ENCODE measurements at regions not wholly inside any gene's neighbourhood (a gene's known extent, or its start where the extent isn't known, plus 50 kb on each side); places are given as distances from the start of the nearest gene placed in this dataset.

- TF ChIP-seq, protein P1, sequence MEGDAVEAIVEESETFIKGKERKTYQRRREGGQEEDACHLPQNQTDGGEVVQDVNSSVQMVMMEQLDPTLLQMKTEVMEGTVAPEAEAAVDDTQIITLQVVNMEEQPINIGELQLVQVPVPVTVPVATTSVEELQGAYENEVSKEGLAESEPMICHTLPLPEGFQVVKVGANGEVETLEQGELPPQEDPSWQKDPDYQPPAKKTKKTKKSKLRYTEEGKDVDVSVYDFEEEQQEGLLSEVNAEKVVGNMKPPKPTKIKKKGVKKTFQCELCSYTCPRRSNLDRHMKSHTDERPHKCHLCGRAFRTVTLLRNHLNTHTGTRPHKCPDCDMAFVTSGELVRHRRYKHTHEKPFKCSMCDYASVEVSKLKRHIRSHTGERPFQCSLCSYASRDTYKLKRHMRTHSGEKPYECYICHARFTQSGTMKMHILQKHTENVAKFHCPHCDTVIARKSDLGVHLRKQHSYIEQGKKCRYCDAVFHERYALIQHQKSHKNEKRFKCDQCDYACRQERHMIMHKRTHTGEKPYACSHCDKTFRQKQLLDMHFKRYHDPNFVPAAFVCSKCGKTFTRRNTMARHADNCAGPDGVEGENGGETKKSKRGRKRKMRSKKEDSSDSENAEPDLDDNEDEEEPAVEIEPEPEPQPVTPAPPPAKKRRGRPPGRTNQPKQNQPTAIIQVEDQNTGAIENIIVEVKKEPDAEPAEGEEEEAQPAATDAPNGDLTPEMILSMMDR (IDR thresholded peaks at IDR 0.05), result no peak
- Histone ChIP-seq H3K27me3 (no peaks in the 10 kb centered on the region), H3K4me1 (no peaks in the 10 kb centered on the region), H3K9me3 (no peaks in the 10 kb centered on the region), H3K9ac (ENCODE audit: low read depth in 2 of 2, low read length in 2 of 2) (no peak overlapping the region), H3K27ac (no peak overlapping the region), H3K4me3 (no peak overlapping the region), H3K36me3 (no peaks in the 10 kb centered on the region)
- no peak for DNase-seq
- intact Hi-C loops (cut with DNase I), result no loop called here
These were observed 1674.2 kb downstream of the PCDH9 start for GRCh38 chr13:65555962-65556361.

GRCh38 chr13:65553096-65553727 is 1676.9 kb downstream of the PCDH9 start:
- Histone ChIP-seq H3K4me3 (no peak overlapping the region), H3K9ac (ENCODE audit: low read depth in 2 of 2, low read length in 2 of 2) (no peak overlapping the region), H3K27ac (no peak overlapping the region), H3K9me3 (no peaks in the 10 kb centered on the region), H3K36me3 (no peaks in the 10 kb centered on the region), H3K4me1 (no peaks in the 10 kb centered on the region), H3K27me3 (no peaks in the 10 kb centered on the region)
- intact Hi-C loops (cut with DNase I), result no loop called here
- DNase-seq, result no peak
- TF ChIP-seq, protein P1 (IDR thresholded peaks at IDR 0.05), result no peak

DNA sequence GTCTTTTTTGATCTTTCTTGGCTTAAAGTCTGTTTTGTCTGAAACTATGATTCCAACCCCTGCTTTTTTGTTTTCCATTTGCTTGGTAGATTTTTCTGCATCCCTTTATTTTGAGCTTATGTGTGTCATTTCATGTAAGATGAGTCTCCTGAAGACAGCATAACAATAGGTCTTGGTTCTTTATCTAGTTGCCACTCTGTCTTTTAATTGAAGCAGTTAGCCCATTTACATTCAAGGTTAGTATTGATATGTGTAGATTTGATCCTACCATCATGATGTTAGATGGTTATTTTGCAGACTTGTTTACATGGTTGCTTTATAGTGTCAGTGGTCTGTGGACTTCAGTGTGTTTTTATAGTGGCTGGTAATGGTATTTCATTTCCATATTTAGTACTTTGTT is 1678.9 kb downstream of the PCDH9 start:
- no peak overlapping the region for H3K9ac ChIP-seq (ENCODE audit: low read depth in 2 of 2, low read length in 2 of 2)
- H3K9me3 ChIP-seq, result no peaks in the 10 kb centered on the region
- no peaks in the 10 kb centered on the region for H3K4me1 ChIP-seq
- no peak overlapping the region for H3K4me3 ChIP-seq
- TF ChIP-seq, protein P1 (IDR thresholded peaks at IDR 0.05), result no peak
- intact Hi-C loops (cut with DNase I), result no loop called here
- no peak overlapping the region for H3K27ac ChIP-seq
- no peaks in the 10 kb centered on the region for H3K27me3 ChIP-seq
- no peaks in the 10 kb centered on the region for H3K36me3 ChIP-seq
- DNase-seq, result no peak

- intact Hi-C loops (cut with DNase I), result no loop called here
- no peaks in the 10 kb centered on the region for H3K4me1 ChIP-seq
- peaks cover 3% of the 10 kb centered on the region for H3K9me3 ChIP-seq
- TF ChIP-seq, protein P1 (IDR thresholded peaks at IDR 0.05), result no peak
- H3K36me3 ChIP-seq, result no peaks in the 10 kb centered on the region
- no peaks in the 10 kb centered on the region for H3K27me3 ChIP-seq
- H3K27ac ChIP-seq, result no peak overlapping the region
- no peak for DNase-seq
- no peak overlapping the region for H3K9ac ChIP-seq (ENCODE audit: low read depth in 2 of 2, low read length in 2 of 2)
- no peak overlapping the region for H3K4me3 ChIP-seq
These were observed 1690.0 kb downstream of the PCDH9 start for GRCh38 chr13:65540175-65540574.

GRCh38 chr13:65535370-65535769 is 1694.8 kb downstream of the PCDH9 start:
- Histone ChIP-seq H3K4me3 (no peak overlapping the region), H3K27me3 (no peaks in the 10 kb centered on the region), H3K27ac (no peak overlapping the region), H3K36me3 (no peaks in the 10 kb centered on the region), H3K4me1 (no peaks in the 10 kb centered on the region), H3K9me3 (peaks cover 3% of the 10 kb centered on the region), H3K9ac (ENCODE audit: low read depth in 2 of 2, low read length in 2 of 2) (no peak overlapping the region)
- intact Hi-C loops (cut with DNase I), result no loop called here
- TF ChIP-seq, protein P1 (IDR thresholded peaks at IDR 0.05), result no peak
- DNase-seq, result no peak

Data from colonic mucosa (tissue), 4 donors.